ENCODE measurements at regions not wholly inside any gene's neighbourhood (a gene's known extent, or its start where the extent isn't known, plus 50 kb on each side); places are given as distances from the start of the nearest gene placed in this dataset.

DNA sequence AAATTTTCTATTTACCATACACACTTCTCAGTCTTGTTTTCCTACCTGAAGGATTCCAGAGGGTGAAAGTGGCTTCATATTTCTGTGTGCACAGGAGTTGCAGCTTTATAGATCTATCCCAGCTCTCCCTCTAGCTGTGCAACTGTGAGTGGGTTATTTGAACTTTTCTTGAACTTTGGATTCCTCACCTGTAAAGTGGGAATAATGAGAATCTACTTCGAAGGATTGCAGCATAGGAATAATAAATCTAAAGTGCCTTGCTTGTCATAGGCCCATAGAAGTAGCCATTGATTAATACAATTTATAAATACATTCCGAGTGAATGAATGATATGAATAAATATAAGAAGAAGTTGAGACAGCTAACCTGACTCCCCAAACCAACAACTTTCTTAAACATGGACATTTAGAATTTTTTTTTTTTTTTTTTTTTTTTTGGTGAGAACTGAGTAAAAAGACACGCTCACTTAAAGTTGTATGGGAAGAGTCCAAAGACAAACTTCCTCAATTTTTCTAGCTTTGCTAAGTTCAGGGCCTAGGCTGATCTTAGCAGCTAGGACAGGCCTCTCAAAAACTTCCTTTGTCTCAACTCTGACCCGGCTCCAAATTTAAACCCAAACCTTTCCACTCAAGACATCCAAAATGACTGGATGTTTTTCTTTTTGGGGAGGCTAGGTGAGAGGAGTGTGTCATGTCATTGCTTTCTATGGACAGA lies 203.3 kb upstream of the FBXO11 start:
- no peak for ATAC-seq
- TF ChIP-seq SNAI2 (CRISPR knock-in tag; IDR thresholded peaks at IDR 0.05) (no peak), BACH2 (CRISPR knock-in tag; IDR thresholded peaks at IDR 0.05; ENCODE audit: borderline replicate concordance) (no peak), ARNTL (CRISPR knock-in tag; IDR thresholded peaks at IDR 0.05; ENCODE audit: borderline replicate concordance, low read depth) (no peak), GLIS3 (CRISPR knock-in tag; IDR thresholded peaks at IDR 0.05) (no peak), ZC3H10 (CRISPR knock-in tag; IDR thresholded peaks at IDR 0.05) (no peak), OSR1 (CRISPR knock-in tag; IDR thresholded peaks at IDR 0.05) (no peak), ISL1 (CRISPR knock-in tag; IDR thresholded peaks at IDR 0.05) (no peak), PPARA (CRISPR knock-in tag; IDR thresholded peaks at IDR 0.05; ENCODE audit: borderline replicate concordance) (no peak), ZNF70 (CRISPR knock-in tag; IDR thresholded peaks at IDR 0.05) (no peak), ZFP30 (CRISPR knock-in tag; IDR thresholded peaks at IDR 0.05) (no peak)
- TF ChIP-seq, protein P1, sequence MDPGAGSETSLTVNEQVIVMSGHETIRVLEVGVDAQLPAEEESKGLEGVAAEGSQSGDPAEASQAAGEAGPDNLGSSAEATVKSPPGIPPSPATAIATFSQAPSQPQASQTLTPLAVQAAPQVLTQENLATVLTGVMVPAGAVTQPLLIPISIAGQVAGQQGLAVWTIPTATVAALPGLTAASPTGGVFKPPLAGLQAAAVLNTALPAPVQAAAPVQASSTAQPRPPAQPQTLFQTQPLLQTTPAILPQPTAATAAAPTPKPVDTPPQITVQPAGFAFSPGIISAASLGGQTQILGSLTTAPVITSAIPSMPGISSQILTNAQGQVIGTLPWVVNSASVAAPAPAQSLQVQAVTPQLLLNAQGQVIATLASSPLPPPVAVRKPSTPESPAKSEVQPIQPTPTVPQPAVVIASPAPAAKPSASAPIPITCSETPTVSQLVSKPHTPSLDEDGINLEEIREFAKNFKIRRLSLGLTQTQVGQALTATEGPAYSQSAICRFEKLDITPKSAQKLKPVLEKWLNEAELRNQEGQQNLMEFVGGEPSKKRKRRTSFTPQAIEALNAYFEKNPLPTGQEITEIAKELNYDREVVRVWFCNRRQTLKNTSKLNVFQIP (CRISPR knock-in tag; IDR thresholded peaks at IDR 0.05; ENCODE audit: borderline replicate concordance, low read depth), result no peak

- no peak for ATAC-seq
- TF ChIP-seq, protein P1 (CRISPR knock-in tag; IDR thresholded peaks at IDR 0.05; ENCODE audit: borderline replicate concordance, low read depth), result no peak
- TF ChIP-seq SNAI2 (CRISPR knock-in tag; IDR thresholded peaks at IDR 0.05) (no peak), OSR1 (CRISPR knock-in tag; IDR thresholded peaks at IDR 0.05) (no peak), ISL1 (CRISPR knock-in tag; IDR thresholded peaks at IDR 0.05) (no peak), BACH2 (CRISPR knock-in tag; IDR thresholded peaks at IDR 0.05; ENCODE audit: borderline replicate concordance) (no peak), ZFP30 (CRISPR knock-in tag; IDR thresholded peaks at IDR 0.05) (no peak), RARB (CRISPR knock-in tag; IDR thresholded peaks at IDR 0.05) (no peak), CSDC2 (CRISPR knock-in tag; IDR thresholded peaks at IDR 0.05) (no peak), ZNF70 (CRISPR knock-in tag; IDR thresholded peaks at IDR 0.05) (no peak), CREB5 (CRISPR knock-in tag; IDR thresholded peaks at IDR 0.05; ENCODE audit: low read depth) (no peak), ZNF565 (CRISPR knock-in tag; conservative IDR thresholded peaks at IDR 0.05; ENCODE audit: low read depth) (no peak), TOX (CRISPR knock-in tag; IDR thresholded peaks at IDR 0.05; ENCODE audit: borderline replicate concordance) (no peak), ARNTL (CRISPR knock-in tag; IDR thresholded peaks at IDR 0.05; ENCODE audit: borderline replicate concordance, low read depth) (no peak), ZC3H10 (CRISPR knock-in tag; IDR thresholded peaks at IDR 0.05) (no peak), ZFP3 (CRISPR knock-in tag; IDR thresholded peaks at IDR 0.05) (no peak), PPARA (CRISPR knock-in tag; IDR thresholded peaks at IDR 0.05; ENCODE audit: borderline replicate concordance) (no peak)
- TF ChIP-seq, protein P2, sequence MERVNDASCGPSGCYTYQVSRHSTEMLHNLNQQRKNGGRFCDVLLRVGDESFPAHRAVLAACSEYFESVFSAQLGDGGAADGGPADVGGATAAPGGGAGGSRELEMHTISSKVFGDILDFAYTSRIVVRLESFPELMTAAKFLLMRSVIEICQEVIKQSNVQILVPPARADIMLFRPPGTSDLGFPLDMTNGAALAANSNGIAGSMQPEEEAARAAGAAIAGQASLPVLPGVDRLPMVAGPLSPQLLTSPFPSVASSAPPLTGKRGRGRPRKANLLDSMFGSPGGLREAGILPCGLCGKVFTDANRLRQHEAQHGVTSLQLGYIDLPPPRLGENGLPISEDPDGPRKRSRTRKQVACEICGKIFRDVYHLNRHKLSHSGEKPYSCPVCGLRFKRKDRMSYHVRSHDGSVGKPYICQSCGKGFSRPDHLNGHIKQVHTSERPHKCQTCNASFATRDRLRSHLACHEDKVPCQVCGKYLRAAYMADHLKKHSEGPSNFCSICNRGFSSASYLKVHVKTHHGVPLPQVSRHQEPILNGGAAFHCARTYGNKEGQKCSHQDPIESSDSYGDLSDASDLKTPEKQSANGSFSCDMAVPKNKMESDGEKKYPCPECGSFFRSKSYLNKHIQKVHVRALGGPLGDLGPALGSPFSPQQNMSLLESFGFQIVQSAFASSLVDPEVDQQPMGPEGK (CRISPR knock-in tag; IDR thresholded peaks at IDR 0.05; ENCODE audit: borderline replicate concordance), result no peak
- TF ChIP-seq, protein P3, sequence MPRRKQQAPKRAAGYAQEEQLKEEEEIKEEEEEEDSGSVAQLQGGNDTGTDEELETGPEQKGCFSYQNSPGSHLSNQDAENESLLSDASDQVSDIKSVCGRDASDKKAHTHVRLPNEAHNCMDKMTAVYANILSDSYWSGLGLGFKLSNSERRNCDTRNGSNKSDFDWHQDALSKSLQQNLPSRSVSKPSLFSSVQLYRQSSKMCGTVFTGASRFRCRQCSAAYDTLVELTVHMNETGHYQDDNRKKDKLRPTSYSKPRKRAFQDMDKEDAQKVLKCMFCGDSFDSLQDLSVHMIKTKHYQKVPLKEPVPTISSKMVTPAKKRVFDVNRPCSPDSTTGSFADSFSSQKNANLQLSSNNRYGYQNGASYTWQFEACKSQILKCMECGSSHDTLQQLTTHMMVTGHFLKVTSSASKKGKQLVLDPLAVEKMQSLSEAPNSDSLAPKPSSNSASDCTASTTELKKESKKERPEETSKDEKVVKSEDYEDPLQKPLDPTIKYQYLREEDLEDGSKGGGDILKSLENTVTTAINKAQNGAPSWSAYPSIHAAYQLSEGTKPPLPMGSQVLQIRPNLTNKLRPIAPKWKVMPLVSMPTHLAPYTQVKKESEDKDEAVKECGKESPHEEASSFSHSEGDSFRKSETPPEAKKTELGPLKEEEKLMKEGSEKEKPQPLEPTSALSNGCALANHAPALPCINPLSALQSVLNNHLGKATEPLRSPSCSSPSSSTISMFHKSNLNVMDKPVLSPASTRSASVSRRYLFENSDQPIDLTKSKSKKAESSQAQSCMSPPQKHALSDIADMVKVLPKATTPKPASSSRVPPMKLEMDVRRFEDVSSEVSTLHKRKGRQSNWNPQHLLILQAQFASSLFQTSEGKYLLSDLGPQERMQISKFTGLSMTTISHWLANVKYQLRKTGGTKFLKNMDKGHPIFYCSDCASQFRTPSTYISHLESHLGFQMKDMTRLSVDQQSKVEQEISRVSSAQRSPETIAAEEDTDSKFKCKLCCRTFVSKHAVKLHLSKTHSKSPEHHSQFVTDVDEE (CRISPR knock-in tag; IDR thresholded peaks at IDR 0.05), result no peak
- TF ChIP-seq, protein P4, sequence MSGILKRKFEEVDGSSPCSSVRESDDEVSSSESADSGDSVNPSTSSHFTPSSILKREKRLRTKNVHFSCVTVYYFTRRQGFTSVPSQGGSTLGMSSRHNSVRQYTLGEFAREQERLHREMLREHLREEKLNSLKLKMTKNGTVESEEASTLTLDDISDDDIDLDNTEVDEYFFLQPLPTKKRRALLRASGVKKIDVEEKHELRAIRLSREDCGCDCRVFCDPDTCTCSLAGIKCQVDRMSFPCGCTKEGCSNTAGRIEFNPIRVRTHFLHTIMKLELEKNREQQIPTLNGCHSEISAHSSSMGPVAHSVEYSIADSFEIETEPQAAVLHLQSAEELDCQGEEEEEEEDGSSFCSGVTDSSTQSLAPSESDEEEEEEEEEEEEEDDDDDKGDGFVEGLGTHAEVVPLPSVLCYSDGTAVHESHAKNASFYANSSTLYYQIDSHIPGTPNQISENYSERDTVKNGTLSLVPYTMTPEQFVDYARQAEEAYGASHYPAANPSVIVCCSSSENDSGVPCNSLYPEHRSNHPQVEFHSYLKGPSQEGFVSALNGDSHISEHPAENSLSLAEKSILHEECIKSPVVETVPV (CRISPR knock-in tag; IDR thresholded peaks at IDR 0.05), result no peak
Measured at GRCh38 chr2:48110492-48110891, 204.0 kb upstream of the FOXN2 start.
